Hepatocyte (in vitro differentiated cells): ENCODE measurements at regions not wholly inside any gene's neighbourhood (a gene's known extent, or its start where the extent isn't known, plus 50 kb on each side); places are given as distances from the start of the nearest gene placed in this dataset.

Source experiments
- CTCF ChIP-seq: fragments of 200-600 bp; sonication (generic); IDR thresholded peaks from 2 replicates; pipeline ENCODE4 v1.5.1; 2016; ENCODE audit warnings: antibody characterized with exemption, mild to moderate bottlenecking; ENCODE audit not compliant: poor library complexity
- EZH2 ChIP-seq: fragments of 200-600 bp; sonication (generic); IDR thresholded peaks from 2 replicates; pipeline ENCODE4 v1.6.1; 2016; ENCODE audit warnings: antibody characterized with exemption, mild to moderate bottlenecking, borderline replicate concordance

GRCh38 chrX:4735299-4735698 is 1021.9 kb upstream of the PRKX start:
- TF ChIP-seq EZH2 = no peak
- no peak for TF ChIP-seq CTCF
